Keratinocyte (primary cell): ENCODE measurements at regions not wholly inside any gene's neighbourhood (a gene's known extent, or its start where the extent isn't known, plus 50 kb on each side); places are given as distances from the start of the nearest gene placed in this dataset.

Source experiments
- CTCF ChIP-seq, 3 experiments: IDR thresholded peaks in 1 of 3; conservative IDR thresholded peaks in 1 of 3; optimal IDR thresholded peaks in 1 of 3; 2 replicates in 2 of 3; 3 replicates in 1 of 3; pipeline versions ENCODE3 to v1.5.1; 2011; ENCODE audit warnings: low read length in 3 of 3, mild to moderate bottlenecking in 3 of 3, moderate library complexity in 2 of 3, control low read depth in 1 of 3, inconsistent platforms in 1 of 3; ENCODE audit not compliant: insufficient read depth in 2 of 3; ENCODE audit errors: extremely low read depth in 1 of 3
- EZH2 ChIP-seq: IDR thresholded peaks from one replicate; pipeline ENCODE4 v1.6.1; 2012; ENCODE audit warnings: inconsistent platforms, mild to moderate bottlenecking, low read length, moderate library complexity

GRCh38 chr2:59969161-59969560, 584.3 kb downstream of the BCL11A start:
- TF ChIP-seq CTCF (optimal IDR thresholded peaks at IDR 0.05 in 1 of 3, IDR thresholded peaks at IDR 0.05 in 1 of 3, conservative IDR thresholded peaks at IDR 0.05 in 1 of 3; ENCODE audit: extremely low read depth in 1 of 3, insufficient read depth in 2 of 3, low read length in 3 of 3) (no peak), EZH2 (no peak)
